NCI-H1694 treated with DMSO at 0.1 percent for 48 hours (cell line): ENCODE measurements at regions not wholly inside any gene's neighbourhood (a gene's known extent, or its start where the extent isn't known, plus 50 kb on each side); places are given as distances from the start of the nearest gene placed in this dataset.
A peak's percentile ranks its signal among the peaks of the same experiment; 100 is the strongest.
"Not testable (repeated sequence)": the region's sequence is repeated elsewhere in the genome, so short reads cannot be mapped to it uniquely, and the experiment has no call there.

ENCODE experiments used
- DNase-seq: peaks from one replicate; lab custom pipeline; 2025; lab: John Stamatoyannopoulos, UW

DNA sequence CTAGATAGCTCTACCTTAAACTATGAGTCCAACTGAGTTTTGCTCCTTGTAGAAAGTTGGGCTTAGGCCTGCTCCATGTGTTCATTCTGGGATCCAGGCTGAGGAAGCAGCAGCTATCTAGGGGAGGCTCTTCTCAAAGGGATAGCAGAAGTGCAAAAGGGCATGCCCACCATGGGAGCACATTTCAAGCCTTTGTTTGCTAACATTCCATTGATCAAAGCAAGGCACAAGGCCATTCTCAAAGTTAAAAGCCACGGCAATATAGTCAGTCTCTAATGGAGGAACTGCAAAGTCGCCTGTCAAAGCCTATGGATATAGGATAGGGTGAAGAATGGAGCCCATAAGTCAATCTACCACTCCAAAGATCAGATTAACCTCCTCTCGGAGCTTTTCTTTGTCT lies 488.1 kb upstream of the ARX start:
- no peak for DNase-seq

- DNase-seq, result no peak
Measured at GRCh38 chrX:25507801-25508200, 492.0 kb upstream of the ARX start.

- no peak for DNase-seq
Measured at GRCh38 chrX:25519258-25519657, 503.5 kb upstream of the ARX start.

DNA sequence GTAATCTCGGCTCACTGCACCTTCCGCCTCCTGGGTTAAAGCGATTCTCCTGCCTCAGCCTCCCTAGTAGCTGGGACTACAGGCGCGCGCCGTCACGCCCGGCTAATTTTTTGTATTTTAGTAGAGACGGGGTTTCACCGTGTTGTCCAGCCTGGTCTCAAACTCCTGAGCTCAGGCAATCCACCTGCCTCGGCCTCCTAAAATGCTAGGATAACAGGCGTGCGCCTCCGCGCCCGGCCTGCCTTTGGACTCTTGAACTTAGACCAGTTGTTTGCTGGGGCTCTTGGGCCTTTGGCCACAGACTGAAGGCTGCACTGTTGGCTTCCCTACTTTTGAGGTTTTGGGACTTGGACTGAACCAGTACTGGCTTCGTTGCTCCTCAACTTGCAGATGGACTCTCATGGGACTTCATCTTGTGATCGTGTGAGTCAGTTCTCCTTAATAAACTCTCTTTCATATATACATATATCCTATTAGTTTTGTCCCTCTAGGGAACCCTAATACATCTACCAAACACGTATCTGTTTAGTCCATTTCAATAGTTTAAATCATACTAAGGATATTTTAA lies 506.8 kb upstream of the ARX start:
- not testable (repeated sequence) for DNase-seq

DNA sequence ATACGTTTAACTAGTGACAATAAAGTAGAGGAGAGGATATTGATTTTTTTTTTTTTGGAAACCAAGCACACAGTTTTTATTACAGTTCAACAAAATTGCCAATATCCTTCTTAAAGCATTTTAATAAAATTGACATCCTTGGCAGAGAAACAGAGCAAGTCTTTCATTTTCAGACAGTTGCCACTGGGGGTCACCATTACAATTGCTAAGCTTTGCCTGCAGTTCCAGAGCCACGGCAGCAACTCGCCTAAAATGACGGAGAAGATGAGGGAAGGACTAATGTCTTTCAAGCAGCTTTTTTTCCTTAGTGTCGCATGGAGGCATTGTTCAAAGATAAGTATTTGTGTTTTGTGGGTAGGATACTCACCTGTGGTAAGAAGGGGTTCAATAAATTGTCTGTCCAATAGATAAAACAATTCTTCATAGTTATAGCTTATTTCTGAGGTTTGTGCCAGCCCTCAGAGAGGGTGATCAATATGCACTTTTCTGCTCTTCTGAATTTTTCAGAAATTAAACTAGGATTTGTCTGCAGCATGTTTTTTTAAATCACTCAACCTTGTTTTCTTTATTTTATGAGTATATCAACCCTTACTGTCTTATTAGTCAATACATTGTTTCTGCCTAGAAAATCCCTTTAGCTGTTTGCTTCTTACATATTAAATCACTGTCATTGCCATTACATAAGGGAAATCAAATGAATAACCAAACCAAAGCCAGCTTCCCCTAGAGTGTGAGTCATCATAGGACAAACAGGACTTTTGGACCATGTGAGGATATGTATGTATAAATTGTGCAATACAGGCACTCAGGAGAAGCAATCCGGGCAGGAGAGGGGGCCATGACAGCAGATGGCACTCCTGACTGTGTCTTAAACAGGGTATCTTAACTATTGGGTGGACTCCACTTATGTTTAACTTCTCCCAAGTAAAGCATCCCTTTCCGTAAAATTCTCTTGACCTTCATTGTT lies 508.1 kb upstream of the ARX start:
- peak; percentile 4 for DNase-seq

- no peak for DNase-seq
Measured at GRCh38 chrX:25527156-25527555, 511.4 kb upstream of the ARX start.

DNA sequence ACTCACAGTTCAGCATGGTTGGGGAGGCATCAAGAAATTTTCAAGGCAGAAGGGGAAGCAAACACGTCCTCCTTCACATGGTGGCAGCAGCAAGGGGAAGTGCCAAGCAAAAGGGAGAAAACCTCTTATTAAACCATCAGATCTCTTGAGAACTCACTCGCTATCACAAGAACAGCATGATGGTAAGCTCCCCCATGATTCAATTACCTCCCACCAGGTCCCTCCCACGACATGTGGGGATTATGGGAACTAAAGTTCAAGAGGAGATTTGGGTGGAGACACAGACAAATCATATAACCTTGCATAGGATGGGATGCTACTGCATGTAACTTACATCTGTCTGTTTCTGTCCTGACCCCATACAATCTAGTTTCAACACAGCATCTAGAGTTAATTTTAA lies 511.8 kb upstream of the ARX start:
- DNase-seq, result no peak

DNA sequence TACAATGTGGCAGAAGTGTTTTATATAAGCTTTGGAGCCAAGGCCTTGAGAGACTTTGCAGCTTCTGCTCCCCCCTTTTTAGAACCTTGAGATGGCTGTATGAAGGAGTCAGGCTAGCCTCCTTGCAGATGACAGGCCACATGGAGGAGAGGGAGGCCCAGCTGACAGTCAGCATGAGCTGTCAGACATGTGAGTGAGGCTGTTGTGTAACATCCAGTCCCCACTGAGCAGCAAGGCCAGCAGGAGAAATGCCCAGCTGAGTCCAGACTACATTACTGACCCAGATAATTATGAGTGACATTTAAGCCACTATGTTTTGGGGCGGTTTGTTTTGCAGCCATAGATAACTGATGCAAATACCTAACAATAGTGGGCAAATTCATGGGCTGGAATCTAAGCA lies 515.3 kb upstream of the ARX start:
- DNase-seq, result no peak

- no peak for DNase-seq
Measured at GRCh38 chrX:25534091-25534490, 518.3 kb upstream of the ARX start.

GRCh38 chrX:25536307-25536970 lies 520.7 kb upstream of the ARX start:
- DNase-seq, result no peak

- DNase-seq, result no peak
Measured at GRCh38 chrX:25537699-25538098, 521.9 kb upstream of the ARX start.

DNA sequence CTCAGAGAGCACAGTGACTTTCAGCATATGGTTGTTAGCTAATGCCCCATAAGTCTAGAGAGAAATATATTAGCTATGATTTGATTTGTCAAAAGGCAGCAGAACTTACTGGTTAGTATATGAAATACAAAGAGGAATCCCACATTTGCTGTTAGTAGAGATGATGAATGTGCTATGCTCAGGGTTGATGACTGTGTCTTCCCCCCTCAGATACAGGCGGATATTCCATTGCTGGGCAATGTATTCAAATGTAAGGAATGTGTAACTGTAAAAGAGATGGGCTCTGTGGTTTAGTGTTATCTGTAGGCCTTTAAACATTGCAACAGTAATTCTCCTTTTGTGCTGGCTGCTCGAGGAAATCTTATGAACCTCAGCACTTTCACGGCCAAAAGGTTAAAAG lies 528.9 kb upstream of the ARX start:
- no peak for DNase-seq

GRCh38 chrX:25548811-25549210 lies 533.0 kb upstream of the ARX start:
- no peak for DNase-seq

- DNase-seq, result no peak
Measured at GRCh38 chrX:25555521-25555920, 539.8 kb upstream of the ARX start.

DNA sequence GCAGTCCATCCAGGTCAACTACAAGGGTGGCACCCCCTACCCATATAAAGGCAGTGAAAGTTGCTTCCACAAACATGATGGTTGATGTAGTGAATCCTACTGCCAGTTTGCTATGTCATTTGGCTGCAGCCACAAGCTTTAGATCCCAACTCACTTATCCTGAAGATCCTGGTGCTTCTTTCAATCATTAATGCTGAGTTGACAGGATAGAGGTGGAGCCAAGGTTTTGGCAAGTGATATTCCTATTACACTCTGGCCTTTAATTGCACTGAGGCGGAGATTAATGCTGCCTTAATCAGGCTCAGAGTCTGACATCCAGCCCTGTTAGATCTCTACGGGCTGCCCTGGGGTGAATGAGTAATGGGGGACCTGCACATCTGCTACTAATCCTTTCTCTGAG lies 542.4 kb upstream of the ARX start:
- DNase-seq, result no peak

GRCh38 chrX:25561190-25561589 lies 545.4 kb upstream of the ARX start:
- DNase-seq, result no peak

GRCh38 chrX:25573631-25574030 lies 557.9 kb upstream of the ARX start:
- DNase-seq, result no peak

GRCh38 chrX:25596921-25597320 lies 541.2 kb upstream of the MAGEB18 start:
- no peak for DNase-seq

- no peak for DNase-seq
Measured at GRCh38 chrX:25597551-25597950, 540.6 kb upstream of the MAGEB18 start.

DNA sequence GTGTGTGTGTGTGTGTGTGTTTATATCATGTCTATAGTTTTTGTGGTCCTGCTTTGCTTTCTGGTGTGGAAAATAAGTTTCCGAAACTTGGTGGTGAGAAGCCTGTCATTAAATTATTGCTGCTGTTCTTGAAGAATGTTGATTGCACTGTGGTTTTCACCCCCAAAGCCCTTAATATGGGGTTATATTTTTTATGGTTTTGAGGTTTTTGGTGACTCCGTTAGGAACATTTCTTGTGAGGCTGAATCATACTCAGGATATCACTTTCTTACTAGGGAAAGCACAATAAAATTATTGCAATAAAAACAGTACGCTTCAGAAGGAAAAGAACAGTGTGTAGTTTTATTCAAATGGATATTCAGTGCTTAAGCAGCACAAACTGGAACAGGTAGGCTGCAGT lies 539.1 kb upstream of the MAGEB18 start:
- DNase-seq, result no peak

GRCh38 chrX:25600776-25601175 lies 537.4 kb upstream of the MAGEB18 start:
- DNase-seq, result no peak

GRCh38 chrX:25601323-25601722 lies 536.8 kb upstream of the MAGEB18 start:
- DNase-seq, result no peak

GRCh38 chrX:25618248-25618647 lies 519.9 kb upstream of the MAGEB18 start:
- DNase-seq, result no peak
